Neural progenitor cell (in vitro differentiated cells): ENCODE measurements at regions not wholly inside any gene's neighbourhood (a gene's known extent, or its start where the extent isn't known, plus 50 kb on each side); places are given as distances from the start of the nearest gene placed in this dataset.
A peak's percentile ranks its signal among the peaks of the same experiment; 100 is the strongest.

Source experiments
- DNase-seq: peaks from one replicate; pipeline ENCODE4 v3.0.0-alpha.2; 2016; ENCODE audit warnings: low spot score
- H2AFZ ChIP-seq: fragments of 200-600 bp; sonication (generic); replicated peaks from 2 replicates; pipeline ENCODE4 v1.6.1; 2016; ENCODE audit warnings: antibody characterized with exemption
- H3F3A ChIP-seq: fragments of 200-600 bp; sonication (generic); 2 replicates; pipeline ENCODE4 v1.6.1; 2016; ENCODE audit warnings: antibody characterized with exemption, low read depth
- H3K27ac ChIP-seq: fragments of 200-600 bp; sonication (generic); 2 replicates; pipeline ENCODE4 v1.5.1; 2016; ENCODE audit warnings: mild to moderate bottlenecking
- H3K27me3 ChIP-seq: fragments of 200-600 bp; sonication (generic); 2 replicates; pipeline ENCODE4 v1.6.1; 2016; ENCODE audit warnings: mild to moderate bottlenecking, moderate library complexity
- H3K36me3 ChIP-seq: fragments of 200-600 bp; sonication (generic); 2 replicates; pipeline ENCODE4 v1.5.1; 2016
- H3K4me1 ChIP-seq: fragments of 200-600 bp; sonication (generic); 2 replicates; pipeline ENCODE4 v1.6.1; 2016; ENCODE audit warnings: mixed run types
- H3K4me2 ChIP-seq: fragments of 200-600 bp; sonication (generic); 2 replicates; pipeline ENCODE4 v1.6.1; 2016
- H3K4me3 ChIP-seq: fragments of 200-600 bp; sonication (generic); 2 replicates; pipeline ENCODE4 v1.5.1; 2016
- H3K79me2 ChIP-seq: fragments of 200-600 bp; sonication (generic); 2 replicates; pipeline ENCODE4 v1.6.1; 2016; ENCODE audit warnings: low read depth
- H3K9ac ChIP-seq: fragments of 200-600 bp; sonication (generic); 2 replicates; pipeline ENCODE4 v1.6.1; 2016
- H3K9me3 ChIP-seq: fragments of 200-600 bp; sonication (generic); 2 replicates; pipeline ENCODE4 v1.5.1; 2016; ENCODE audit warnings: low read depth
- H4K20me1 ChIP-seq: fragments of 200-600 bp; sonication (generic); 2 replicates; pipeline ENCODE4 v1.6.1; 2016; ENCODE audit warnings: low read depth
- H3K27ac Mint-ChIP-seq: 3 replicates; pipeline ENCODE4 v1.8.0; 2021; ENCODE audit warnings: mixed read lengths
- H3K27me3 Mint-ChIP-seq: 2 replicates; pipeline ENCODE4 v1.8.0; 2022; ENCODE audit warnings: low read depth, mild to moderate bottlenecking, inconsistent platforms, moderate library complexity, mixed read lengths; ENCODE audit not compliant: insufficient read depth
- H3K36me3 Mint-ChIP-seq: 3 replicates; pipeline ENCODE4 v1.8.0; 2021; ENCODE audit warnings: mixed read lengths
- H3K4me1 Mint-ChIP-seq: 3 replicates; pipeline ENCODE4 v1.8.0; 2021; ENCODE audit warnings: mixed read lengths
- H3K4me3 Mint-ChIP-seq: 3 replicates; pipeline ENCODE4 v1.8.0; 2021; ENCODE audit warnings: mild to moderate bottlenecking, moderate library complexity, mixed read lengths
- H3K9me3 Mint-ChIP-seq: 3 replicates; pipeline ENCODE4 v1.8.0; 2020; ENCODE audit warnings: mixed read lengths
- EZH2 ChIP-seq: fragments of 200-600 bp; sonication (generic); IDR thresholded peaks from 2 replicates; pipeline ENCODE4 v1.6.1; 2017; ENCODE audit warnings: antibody characterized with exemption, mild to moderate bottlenecking, moderate library complexity
- EZH2phosphoT487 ChIP-seq: fragments of 200-600 bp; sonication (generic); IDR thresholded peaks from 2 replicates; pipeline ENCODE4 v1.6.1; 2017; ENCODE audit warnings: antibody characterized with exemption
- TF ChIP-seq, protein P1 (sequence below): fragments of 200-600 bp; sonication (generic); IDR thresholded peaks from 2 replicates; pipeline ENCODE4 v1.5.1; 2017; ENCODE audit warnings: antibody characterized with exemption, mild to moderate bottlenecking

- Mint-ChIP-seq H3K27ac (no peak overlapping the region), H3K36me3 (no peaks in the 10 kb centered on the region), H3K4me3 (no peak overlapping the region), H3K27me3 (no peaks in the 10 kb centered on the region), H3K9me3 (no peaks in the 10 kb centered on the region), H3K4me1 (peaks cover 15% of the 10 kb centered on the region)
- Histone ChIP-seq H3F3A (no peaks in the 10 kb centered on the region), H4K20me1 (no peaks in the 10 kb centered on the region), H3K9me3 (no peaks in the 10 kb centered on the region), H3K4me2 (no peak overlapping the region), H3K36me3 (no peaks in the 10 kb centered on the region), H3K4me1 (no peaks in the 10 kb centered on the region), H3K79me2 (no peaks in the 10 kb centered on the region), H3K27ac (no peak overlapping the region), H3K9ac (no peak overlapping the region), H3K27me3 (no peaks in the 10 kb centered on the region), H2AFZ (no peak overlapping the region), H3K4me3 (no peak overlapping the region)
- DNase-seq, result no peak
- TF ChIP-seq EZH2phosphoT487 (no peak), EZH2 (no peak)
- TF ChIP-seq, protein P1, sequence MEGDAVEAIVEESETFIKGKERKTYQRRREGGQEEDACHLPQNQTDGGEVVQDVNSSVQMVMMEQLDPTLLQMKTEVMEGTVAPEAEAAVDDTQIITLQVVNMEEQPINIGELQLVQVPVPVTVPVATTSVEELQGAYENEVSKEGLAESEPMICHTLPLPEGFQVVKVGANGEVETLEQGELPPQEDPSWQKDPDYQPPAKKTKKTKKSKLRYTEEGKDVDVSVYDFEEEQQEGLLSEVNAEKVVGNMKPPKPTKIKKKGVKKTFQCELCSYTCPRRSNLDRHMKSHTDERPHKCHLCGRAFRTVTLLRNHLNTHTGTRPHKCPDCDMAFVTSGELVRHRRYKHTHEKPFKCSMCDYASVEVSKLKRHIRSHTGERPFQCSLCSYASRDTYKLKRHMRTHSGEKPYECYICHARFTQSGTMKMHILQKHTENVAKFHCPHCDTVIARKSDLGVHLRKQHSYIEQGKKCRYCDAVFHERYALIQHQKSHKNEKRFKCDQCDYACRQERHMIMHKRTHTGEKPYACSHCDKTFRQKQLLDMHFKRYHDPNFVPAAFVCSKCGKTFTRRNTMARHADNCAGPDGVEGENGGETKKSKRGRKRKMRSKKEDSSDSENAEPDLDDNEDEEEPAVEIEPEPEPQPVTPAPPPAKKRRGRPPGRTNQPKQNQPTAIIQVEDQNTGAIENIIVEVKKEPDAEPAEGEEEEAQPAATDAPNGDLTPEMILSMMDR, result no peak
These were observed 184.9 kb downstream of the KIT start for GRCh38 chr4:54842656-54843055.

GRCh38 chr4:54842226-54842625 lies 184.5 kb downstream of the KIT start:
- Mint-ChIP-seq H3K4me3 (no peak overlapping the region), H3K27me3 (no peaks in the 10 kb centered on the region), H3K4me1 (peaks cover 12% of the 10 kb centered on the region), H3K27ac (no peak overlapping the region), H3K36me3 (no peaks in the 10 kb centered on the region), H3K9me3 (no peaks in the 10 kb centered on the region)
- H3K9ac ChIP-seq, result no peak overlapping the region
- no peaks in the 10 kb centered on the region for H4K20me1 ChIP-seq
- H3K4me3 ChIP-seq, result no peak overlapping the region
- H3K79me2 ChIP-seq, result no peaks in the 10 kb centered on the region
- TF ChIP-seq, protein P1, result no peak
- TF ChIP-seq EZH2phosphoT487, result no peak
- no peak for TF ChIP-seq EZH2
- no peak for DNase-seq
- H3K4me1 ChIP-seq, result no peaks in the 10 kb centered on the region
- H3K27me3 ChIP-seq, result no peaks in the 10 kb centered on the region
- H3K36me3 ChIP-seq, result no peaks in the 10 kb centered on the region
- H3F3A ChIP-seq, result no peaks in the 10 kb centered on the region
- no peak overlapping the region for H2AFZ ChIP-seq
- no peak overlapping the region for H3K4me2 ChIP-seq
- no peaks in the 10 kb centered on the region for H3K9me3 ChIP-seq
- H3K27ac ChIP-seq, result no peak overlapping the region

GRCh38 chr4:54840992-54841768 lies 183.4 kb downstream of the KIT start:
- no peak overlapping the region for H3K27ac Mint-ChIP-seq

More at GRCh38 chr4:54840992-54841768, 183.4 kb downstream of the KIT start:
- Histone ChIP-seq H2AFZ (no peak overlapping the region), H3K36me3 (no peaks in the 10 kb centered on the region), H3K27ac (no peak overlapping the region), H3K4me1 (no peaks in the 10 kb centered on the region), H4K20me1 (no peaks in the 10 kb centered on the region), H3K4me2 (no peak overlapping the region), H3K4me3 (no peak overlapping the region), H3F3A (no peaks in the 10 kb centered on the region), H3K27me3 (no peaks in the 10 kb centered on the region), H3K9ac (no peak overlapping the region), H3K79me2 (no peaks in the 10 kb centered on the region), H3K9me3 (no peaks in the 10 kb centered on the region)
- no peaks in the 10 kb centered on the region for H3K36me3 Mint-ChIP-seq
- no peak for TF ChIP-seq EZH2
- TF ChIP-seq, protein P1, result peak; percentile 32
- peak; percentile 18 for DNase-seq
- no peaks in the 10 kb centered on the region for H3K9me3 Mint-ChIP-seq
- no peak overlapping the region for H3K4me3 Mint-ChIP-seq
- no peaks in the 10 kb centered on the region for H3K27me3 Mint-ChIP-seq
- H3K4me1 Mint-ChIP-seq, result peaks cover 9% of the 10 kb centered on the region
